ENCODE measurements at regions not wholly inside any gene's neighbourhood (a gene's known extent, or its start where the extent isn't known, plus 50 kb on each side); places are given as distances from the start of the nearest gene placed in this dataset.
"Not testable (repeated sequence)": the region's sequence is repeated elsewhere in the genome, so short reads cannot be mapped to it uniquely, and the experiment has no call there.

GRCh38 chr2:16357188-16357587, 308.4 kb downstream of the CYRIA start:
- DNase-seq: no peak

- DNase-seq: no peak
Measured at GRCh38 chr2:16351541-16351940, 314.1 kb downstream of the CYRIA start.

DNA sequence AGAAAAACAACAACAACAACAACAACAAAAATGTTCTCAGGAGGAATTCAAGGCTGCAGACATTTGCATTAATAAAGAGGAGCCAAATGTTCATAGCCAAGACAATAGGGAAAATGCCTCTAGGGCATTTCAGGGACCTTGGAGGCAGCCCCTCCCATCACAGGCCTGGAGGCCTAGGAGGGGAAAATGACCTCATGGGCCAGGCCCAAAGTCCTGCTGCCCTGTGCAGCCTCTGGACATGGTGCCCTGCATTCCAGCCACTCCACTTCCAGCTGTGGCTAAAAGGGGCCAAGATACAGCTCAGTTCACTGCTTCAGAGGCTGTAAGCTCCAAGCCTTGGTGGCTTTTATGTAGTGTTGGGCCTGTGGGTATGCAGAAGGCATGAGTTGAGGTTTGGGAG, 314.5 kb downstream of the CYRIA start:
- DNase-seq: no peak

DNA sequence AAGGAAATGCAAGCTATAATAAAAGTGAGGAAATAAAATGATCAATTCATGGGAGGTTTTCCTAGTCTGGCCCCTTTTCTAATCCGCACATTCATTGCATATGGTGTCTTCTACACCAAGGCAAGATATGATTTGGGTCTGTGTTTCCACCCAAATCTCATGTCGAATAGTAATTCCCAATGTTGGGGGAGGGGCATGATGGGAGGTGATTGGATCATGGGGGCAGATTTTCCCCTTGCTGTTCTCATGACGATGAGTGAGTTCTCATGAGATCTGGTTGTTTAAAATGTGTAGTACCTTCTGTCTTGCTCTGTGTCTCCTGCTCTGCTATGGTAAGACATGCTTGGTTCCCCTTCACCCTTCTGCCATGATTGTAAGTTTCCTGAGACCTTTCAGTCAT, 315.4 kb downstream of the CYRIA start:
- no peak for DNase-seq

DNA sequence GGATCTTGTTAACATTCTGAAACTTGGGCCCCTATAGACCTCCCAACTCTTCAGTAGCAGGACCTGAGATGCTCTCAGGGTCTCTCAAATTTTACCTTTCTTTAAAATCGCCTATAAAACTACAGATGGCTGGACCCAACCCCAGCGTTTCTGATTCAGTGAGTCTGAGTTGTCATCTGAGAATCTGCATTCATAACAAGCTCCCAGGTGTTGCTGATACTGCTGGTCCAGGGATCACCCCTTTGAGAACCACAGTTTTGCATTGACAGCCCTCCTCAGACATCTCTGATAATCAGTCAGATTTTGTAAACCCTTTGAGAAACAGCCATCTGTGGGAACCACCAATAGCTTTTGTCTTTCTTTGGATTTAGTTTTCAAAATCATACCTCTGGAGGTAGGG, 315.8 kb downstream of the CYRIA start:
- DNase-seq: no peak

- no peak for DNase-seq
Measured at GRCh38 chr2:16348821-16349515, 316.7 kb downstream of the CYRIA start.

DNA sequence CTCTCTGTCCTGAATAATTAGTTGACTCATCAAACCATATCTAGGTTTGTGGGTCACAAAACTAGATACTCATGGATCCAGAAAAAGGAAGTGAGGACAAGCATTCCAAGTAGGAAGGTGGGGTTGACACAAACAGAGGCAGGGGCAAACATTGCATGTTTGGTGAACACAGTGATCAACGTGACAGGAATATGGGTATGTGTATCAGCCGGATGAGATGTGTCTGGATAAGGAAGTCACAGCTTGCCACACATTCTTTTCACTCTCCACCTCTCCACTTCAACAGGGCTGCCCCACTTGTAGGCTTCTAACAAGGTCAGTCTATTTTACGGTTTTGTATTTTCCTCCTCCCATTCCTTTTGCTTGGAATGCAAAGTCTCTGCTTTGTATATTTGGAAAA, 319.0 kb downstream of the CYRIA start:
- DNase-seq: no peak

- DNase-seq: not testable (repeated sequence)
Measured at GRCh38 chr2:16345231-16345630, 320.4 kb downstream of the CYRIA start.

DNA sequence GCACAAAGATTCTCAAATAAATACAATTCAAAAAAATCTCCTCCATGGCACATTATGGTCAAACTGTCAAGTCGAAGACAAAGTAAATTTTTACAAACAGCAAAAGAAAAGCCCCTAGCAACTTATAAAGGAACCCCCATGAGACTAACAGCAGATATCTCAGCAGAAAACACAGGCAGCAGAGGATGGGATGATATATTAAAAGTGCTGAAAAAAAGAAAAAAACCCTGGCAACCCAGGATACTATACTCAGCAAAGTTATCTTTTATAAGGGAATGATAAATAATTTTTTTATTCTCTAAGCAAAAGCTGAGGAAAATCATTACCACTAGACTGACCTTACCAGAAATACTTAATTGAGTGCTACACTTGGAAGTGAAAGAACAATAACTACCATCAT, 326.4 kb downstream of the CYRIA start:
- DNase-seq: no peak

- DNase-seq: no peak
Measured at GRCh38 chr2:16338026-16338425, 327.6 kb downstream of the CYRIA start.

- no peak for DNase-seq
Measured at GRCh38 chr2:16336916-16337315, 328.7 kb downstream of the CYRIA start.

DNA sequence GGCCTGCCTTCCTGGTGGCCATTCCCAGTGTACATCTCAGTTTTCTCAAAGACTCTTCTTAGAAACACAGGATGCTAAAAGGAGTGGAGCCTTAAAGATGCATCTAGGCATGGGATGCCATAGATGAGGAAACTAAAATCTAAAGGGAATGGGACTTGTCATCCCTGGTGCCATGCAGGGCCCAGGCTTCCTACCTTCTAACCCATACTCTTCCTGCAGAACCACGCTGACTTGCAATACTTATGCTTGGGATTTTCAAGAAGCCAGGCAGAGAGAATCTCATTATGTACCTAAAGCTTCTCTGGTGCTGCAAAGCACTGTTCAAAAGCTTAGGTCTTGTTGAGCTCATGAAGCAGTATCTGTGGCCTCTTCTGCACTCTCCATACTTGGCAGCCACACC, 329.1 kb downstream of the CYRIA start:
- DNase-seq: no peak

DNA sequence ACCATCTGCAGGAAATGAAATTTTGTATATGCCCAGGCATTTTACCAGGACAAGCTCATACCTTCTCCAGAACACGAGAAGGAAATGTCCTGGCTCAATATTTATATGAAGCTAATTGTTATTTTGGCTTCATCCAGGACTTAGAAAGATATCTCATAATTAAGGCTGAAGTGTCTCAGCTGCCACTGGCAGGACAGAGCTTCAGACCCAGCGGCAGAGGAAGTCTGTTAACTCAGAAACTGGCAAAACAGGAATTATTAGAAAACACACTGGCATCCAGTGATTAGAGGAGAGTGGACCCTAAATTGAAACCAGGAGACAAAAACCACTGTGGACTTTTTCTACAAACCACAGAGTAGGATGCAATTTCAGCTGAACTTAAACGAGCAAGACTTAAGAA, 329.7 kb downstream of the CYRIA start:
- no peak for DNase-seq

GRCh38 chr2:16335604-16335930, 330.1 kb downstream of the CYRIA start:
- no peak for DNase-seq

- DNase-seq: no peak
Measured at GRCh38 chr2:16334886-16335603, 330.6 kb downstream of the CYRIA start.

DNA sequence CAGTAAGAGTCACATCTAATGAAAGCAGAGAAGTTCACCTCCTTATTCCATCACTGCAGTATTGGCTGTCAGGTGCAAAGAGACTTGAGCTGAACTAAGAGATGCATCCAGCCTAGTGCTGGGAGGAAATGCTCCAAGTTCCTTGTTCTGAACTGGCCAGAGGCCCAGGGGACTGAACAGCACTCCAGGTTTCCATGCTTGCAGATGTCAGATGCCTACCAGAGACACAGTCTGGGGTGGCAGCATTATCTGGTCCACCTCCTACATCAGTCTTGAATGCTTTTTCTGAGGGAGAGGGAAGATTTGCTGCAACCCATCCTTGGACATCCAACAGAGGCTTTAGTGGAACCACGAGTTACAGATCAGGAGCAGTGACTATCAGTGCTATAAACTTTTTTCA, 331.3 kb downstream of the CYRIA start:
- DNase-seq: no peak

- no peak for DNase-seq
Measured at GRCh38 chr2:16333681-16334080, 332.0 kb downstream of the CYRIA start.

GRCh38 chr2:16332681-16333557, 332.7 kb downstream of the CYRIA start:
- DNase-seq: no peak

- DNase-seq: no peak
Measured at GRCh38 chr2:16331772-16332171, 333.9 kb downstream of the CYRIA start.

DNA sequence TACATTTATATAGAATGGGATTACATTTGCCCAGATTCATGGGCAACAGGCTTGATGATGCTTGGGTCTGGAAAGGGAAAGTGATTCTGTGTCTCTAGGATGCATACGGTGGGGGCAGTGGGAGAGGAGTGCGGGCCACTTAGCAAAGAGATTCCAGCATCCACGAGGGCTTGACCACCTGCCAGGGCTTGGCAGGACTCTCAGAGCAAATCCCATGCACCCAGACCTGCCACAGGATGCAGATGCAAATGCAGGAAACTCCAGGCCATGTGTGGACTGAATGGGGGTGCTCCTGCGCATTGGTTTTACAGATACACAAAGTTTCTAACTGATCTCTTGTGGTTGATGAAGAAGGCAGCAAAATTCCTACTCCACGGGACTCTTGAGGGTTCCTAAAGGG, 334.7 kb downstream of the CYRIA start:
- DNase-seq: no peak

DNA sequence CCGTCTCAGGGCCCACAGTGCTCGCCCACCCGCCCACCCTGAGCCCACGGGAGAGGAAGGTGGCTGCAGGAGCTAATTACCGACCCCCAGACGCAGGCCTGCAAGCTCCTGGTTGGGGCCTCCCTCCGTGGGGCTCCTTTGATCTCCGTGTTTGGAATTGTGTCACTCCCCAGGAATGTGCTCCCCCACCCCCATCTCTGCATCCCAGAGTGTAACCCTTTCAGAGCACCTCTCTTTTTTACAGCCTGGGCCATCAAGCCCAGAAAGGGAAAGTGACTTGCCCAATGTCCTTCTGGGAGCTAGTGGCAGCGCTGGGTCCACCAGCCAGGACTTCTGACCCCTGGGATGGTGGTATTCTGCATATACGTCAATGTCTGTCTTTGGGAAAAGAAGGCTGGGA, 335.1 kb downstream of the CYRIA start:
- DNase-seq: no peak

- no peak for DNase-seq
Measured at GRCh38 chr2:16330012-16330411, 335.6 kb downstream of the CYRIA start.

DNA sequence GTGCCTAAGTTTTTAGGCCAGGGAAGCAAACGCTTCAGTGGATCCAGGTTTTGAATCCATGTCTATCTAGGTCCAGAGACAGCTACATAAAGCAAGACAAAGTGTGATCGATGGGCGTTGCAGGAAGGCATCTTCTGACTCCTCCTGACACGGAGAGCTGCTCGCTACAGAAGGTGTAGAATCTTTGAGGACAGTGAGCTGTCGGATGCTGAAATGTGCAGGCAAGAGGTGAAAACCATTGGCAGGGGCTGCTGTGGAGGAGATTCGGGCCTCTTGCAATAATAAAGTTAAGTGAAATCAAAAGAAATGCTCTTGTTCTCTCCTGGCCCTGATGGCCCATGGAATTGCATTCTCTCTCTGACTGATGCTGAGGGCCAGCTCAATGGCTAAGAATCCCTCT, 336.2 kb downstream of the CYRIA start:
- no peak for DNase-seq

All from CD4-positive, alpha-beta T cell treated with Interferon alpha-2 for 1 hour (primary cell).